ENCODE measurements at regions not wholly inside any gene's neighbourhood (a gene's known extent, or its start where the extent isn't known, plus 50 kb on each side); places are given as distances from the start of the nearest gene placed in this dataset.

- TF ChIP-seq CTCF (IDR thresholded peaks at IDR 0.05): no peak
- TF ChIP-seq POLR2A (IDR thresholded peaks at IDR 0.05): no peak
Observed at GRCh38 chr4:122090989-122091388, 61.1 kb upstream of the BLTP1 start.

All from heart left ventricle (tissue), 13 donors.